ENCODE measurements at regions not wholly inside any gene's neighbourhood (a gene's known extent, or its start where the extent isn't known, plus 50 kb on each side); places are given as distances from the start of the nearest gene placed in this dataset.

DNA sequence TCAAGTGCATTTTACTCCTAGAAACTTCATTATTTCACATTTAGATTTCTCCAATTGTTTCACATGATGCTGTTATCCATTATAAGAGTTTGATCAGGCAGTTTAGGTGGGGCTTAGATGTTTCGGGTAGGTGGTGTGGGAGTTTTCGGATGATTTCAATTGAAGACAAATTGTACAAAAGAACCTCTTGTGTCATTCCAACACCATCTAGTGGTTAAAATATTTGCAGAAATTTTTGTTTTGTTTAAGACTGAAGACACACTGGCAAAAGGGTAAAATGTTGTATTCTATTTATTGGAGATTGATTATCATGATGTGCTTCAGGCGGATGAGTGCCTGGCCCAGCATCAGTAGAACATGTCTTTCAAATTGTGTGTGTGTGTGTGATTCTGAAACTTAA lies 212.7 kb downstream of the SH3BGRL start:
- no peak for FAIRE-seq
- no peak overlapping the region for H3K4me3 ChIP-seq (ENCODE audit: low read length in 3 of 3)
- H3K27me3 ChIP-seq (ENCODE audit: control insufficient read depth, insufficient read depth, low read length): no peaks in the 10 kb centered on the region

More for the DNA sequence above, 212.7 kb downstream of the SH3BGRL start:
- no peak for DNase-seq
- TF ChIP-seq, protein P1, sequence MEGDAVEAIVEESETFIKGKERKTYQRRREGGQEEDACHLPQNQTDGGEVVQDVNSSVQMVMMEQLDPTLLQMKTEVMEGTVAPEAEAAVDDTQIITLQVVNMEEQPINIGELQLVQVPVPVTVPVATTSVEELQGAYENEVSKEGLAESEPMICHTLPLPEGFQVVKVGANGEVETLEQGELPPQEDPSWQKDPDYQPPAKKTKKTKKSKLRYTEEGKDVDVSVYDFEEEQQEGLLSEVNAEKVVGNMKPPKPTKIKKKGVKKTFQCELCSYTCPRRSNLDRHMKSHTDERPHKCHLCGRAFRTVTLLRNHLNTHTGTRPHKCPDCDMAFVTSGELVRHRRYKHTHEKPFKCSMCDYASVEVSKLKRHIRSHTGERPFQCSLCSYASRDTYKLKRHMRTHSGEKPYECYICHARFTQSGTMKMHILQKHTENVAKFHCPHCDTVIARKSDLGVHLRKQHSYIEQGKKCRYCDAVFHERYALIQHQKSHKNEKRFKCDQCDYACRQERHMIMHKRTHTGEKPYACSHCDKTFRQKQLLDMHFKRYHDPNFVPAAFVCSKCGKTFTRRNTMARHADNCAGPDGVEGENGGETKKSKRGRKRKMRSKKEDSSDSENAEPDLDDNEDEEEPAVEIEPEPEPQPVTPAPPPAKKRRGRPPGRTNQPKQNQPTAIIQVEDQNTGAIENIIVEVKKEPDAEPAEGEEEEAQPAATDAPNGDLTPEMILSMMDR (IDR thresholded peaks at IDR 0.05; ENCODE audit: borderline replicate concordance, extremely low read depth, insufficient read depth): no peak
- H3K36me3 ChIP-seq (ENCODE audit: control insufficient read depth in 2 of 3, insufficient read depth in 3 of 3, low read length in 3 of 3): no peaks in the 10 kb centered on the region
- intact Hi-C loops (cut with DNase I): no loop called here
- no peaks in the 10 kb centered on the region for H3K4me1 ChIP-seq (ENCODE audit: control insufficient read depth in 2 of 3, insufficient read depth in 2 of 3, low read depth in 1 of 3, low read length in 3 of 3)
- no peak overlapping the region for H3K27ac ChIP-seq (ENCODE audit: low read depth in 2 of 2, low read length in 2 of 2)
- no peaks in the 10 kb centered on the region for H3K9me3 ChIP-seq (ENCODE audit: control insufficient read depth in 2 of 3, insufficient read depth in 1 of 3, low read length in 3 of 3)
- no peak overlapping the region for H3K9ac ChIP-seq (ENCODE audit: low read length in 3 of 3)

All from kidney (tissue), 13 donors.